A204.1 (cell line): ENCODE measurements at regions not wholly inside any gene's neighbourhood (a gene's known extent, or its start where the extent isn't known, plus 50 kb on each side); places are given as distances from the start of the nearest gene placed in this dataset.
"Not testable (repeated sequence)": the region's sequence is repeated elsewhere in the genome, so short reads cannot be mapped to it uniquely, and the experiment has no call there.

Source experiments
- FAIRE-seq: peaks from 2 replicates; lab custom pipeline; 2012; peaks lifted over from hg19 to GRCh38; lab: Jason Lieb, UNC

GRCh38 chr2:52668724-52669123 is 1098.9 kb upstream of the CHAC2 start:
- no peak for FAIRE-seq

DNA sequence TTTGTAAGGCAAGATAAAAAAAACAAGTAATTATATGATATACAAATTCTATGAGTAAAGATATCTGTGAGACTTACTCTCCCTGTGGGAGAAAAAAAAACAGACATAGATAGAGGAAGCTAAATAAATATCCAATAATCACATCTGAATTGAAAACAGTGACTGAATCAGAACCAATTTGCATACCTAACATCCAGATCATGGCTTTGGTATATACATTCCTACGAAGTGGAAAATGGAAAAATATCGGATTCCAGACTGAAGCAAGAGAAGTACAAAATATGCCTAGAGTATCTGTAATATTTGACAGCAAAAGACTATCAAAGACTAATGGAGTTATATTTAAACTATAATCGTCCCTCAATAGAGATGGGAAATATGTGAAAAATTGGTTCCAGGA is 1108.1 kb upstream of the CHAC2 start:
- FAIRE-seq: no peak

- FAIRE-seq: no peak
These were observed 1109.0 kb upstream of the CHAC2 start for GRCh38 chr2:52658598-52658997.

GRCh38 chr2:52639692-52640091 is 1127.9 kb upstream of the CHAC2 start:
- FAIRE-seq: no peak

- FAIRE-seq: no peak
These were observed 1135.1 kb upstream of the CHAC2 start for GRCh38 chr2:52632543-52632942.

DNA sequence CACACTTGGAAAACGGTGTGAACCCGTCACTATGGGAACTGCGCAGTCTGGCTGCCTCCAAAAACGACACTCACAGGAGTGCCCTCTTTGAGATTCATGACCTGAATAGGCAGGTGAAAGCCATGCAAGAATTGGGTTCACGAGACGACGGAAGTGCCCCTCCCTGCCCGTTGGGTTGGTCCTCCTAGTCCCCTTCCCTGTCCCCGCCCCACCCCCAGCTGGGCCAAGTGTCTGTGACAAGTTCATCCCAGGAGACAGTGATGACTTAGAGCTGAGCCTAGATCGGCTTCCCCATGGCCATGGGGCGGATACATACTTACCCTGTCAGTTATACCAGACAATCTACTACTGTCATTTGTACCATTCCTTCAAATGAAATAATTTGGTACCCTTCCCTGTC is 1137.7 kb upstream of the CHAC2 start:
- no peak for FAIRE-seq

DNA sequence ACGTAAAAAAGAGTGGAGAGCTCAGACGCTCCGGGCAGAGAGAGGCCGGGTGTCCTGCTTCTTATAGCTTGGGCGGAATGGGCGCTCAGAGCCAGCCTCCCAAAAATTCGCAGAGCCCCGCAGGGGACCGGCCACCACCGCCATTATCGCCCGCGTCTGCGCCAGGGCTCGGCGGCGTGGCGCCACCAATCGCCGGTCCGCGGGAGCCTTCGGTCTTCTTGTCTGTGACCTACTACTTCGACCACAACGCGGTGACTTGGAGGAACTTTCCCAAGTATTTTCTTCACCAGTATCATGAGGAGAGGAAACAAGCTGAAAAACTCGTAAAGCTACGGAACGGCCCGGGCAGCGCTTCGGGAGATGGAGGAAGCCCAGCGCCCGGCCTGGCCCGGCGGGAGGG is 1138.1 kb upstream of the CHAC2 start:
- FAIRE-seq: no peak

DNA sequence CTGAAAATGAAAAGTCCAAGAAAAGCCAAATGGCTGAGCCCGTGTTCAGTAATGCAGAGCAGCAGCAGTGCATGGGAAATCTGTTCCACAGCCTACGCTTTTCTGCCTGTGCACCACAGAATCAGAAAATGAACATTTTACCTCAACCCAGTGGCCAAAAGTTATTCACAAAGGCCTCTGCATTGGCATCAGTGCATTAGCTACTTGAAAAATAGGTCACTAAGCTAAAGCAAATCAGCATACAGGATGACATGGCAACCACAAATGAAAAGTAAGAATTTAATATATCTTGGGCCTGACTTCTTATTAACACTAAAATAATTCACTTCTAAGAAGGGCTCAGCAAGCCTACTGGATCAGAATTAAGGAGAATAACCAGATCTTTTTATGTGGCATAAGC is 1145.3 kb upstream of the CHAC2 start:
- FAIRE-seq: no peak

DNA sequence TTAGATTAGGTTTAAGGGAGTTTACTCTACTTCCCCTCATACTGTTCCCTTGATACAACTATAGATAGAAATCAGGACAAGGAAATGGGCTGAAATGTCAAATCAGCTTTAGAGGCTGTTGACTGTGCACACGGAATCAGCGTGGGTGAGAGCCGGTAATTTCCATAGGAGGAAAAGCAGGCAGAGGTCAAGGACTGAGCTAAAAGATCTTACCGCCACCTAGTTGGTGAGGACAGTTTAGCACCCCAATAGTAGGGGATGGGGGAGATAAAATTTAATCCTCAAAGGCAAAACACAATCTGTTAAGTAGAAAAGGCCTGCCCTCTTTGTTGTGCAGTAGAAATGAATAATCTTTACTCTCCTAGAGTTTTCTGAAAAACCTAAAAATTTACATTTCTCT is 1154.5 kb upstream of the CHAC2 start:
- no peak for FAIRE-seq

GRCh38 chr2:52611759-52612158 is 1155.8 kb upstream of the CHAC2 start:
- FAIRE-seq: no peak

GRCh38 chr2:52608030-52608429 is 1159.6 kb upstream of the CHAC2 start:
- no peak for FAIRE-seq

- no peak for FAIRE-seq
These were observed 1170.3 kb upstream of the CHAC2 start for GRCh38 chr2:52597346-52597745.

GRCh38 chr2:52594026-52594425 is 1173.6 kb upstream of the CHAC2 start:
- no peak for FAIRE-seq

DNA sequence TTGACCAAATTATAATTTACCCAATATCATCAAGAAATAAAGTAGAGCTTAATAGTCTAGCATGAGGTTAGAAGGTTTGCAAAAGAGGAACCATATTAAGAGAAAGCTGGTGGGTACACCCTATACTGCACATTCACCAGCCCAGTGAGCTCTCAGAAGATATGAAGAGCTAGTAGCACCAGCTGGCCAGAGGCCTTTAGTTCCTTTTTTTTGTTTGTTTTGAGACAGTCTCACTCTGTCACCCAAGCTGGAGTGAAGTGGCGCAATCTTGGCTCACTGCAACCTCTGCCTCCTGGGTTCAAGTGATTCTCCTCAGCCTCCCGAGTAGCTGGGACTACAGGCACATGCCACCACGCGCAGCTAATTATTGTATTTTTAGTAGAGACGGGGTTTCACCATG is 1183.5 kb upstream of the CHAC2 start:
- not testable (repeated sequence) for FAIRE-seq

GRCh38 chr2:52572469-52572894 is 1195.1 kb upstream of the CHAC2 start:
- no peak for FAIRE-seq

DNA sequence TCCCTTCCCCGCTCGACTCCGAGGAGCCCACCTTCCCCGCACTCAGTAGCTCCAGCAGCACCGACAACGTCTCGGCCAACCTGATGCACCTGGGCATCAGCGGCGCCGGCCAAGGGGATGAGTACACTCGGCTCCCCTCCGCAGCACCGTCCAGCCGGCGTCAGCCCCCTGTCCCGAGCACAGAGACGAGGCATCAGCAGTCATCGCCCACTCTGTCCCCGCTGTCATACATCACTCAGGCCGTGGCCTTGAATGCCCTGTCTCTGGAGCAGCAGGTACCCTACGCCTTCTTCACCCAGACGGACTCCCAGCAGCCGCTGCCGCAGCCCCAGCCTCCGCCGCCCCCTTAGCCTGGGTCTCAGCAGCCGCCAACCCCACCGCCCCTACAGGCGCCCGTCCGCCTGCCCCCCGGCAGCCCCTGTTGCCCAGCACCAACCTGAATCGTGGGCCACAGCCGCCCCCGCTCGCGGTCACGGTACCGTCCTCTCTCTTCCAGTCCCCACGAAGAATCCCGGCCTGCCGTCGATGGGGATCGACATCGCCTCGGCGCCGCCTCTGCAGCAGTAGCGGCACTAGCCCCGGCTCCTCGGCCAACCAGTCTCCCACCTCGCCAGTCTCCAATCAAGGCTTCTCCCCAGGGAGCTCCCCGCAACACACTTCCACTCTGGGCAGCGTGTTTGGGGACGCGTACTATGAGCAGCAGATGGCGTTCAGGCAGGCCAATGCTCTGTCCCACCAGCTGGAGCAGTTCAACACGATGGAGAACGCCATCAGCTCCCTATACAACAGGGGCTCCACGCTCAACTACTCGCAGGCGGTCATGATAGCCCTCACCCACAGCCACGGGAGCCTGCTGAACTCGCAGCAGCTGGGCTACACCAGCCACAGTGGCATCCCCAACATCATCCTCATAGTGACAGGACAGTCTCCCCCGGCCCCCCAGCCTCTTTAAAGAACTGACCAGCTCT is 1195.9 kb upstream of the CHAC2 start:
- no peak for FAIRE-seq

DNA sequence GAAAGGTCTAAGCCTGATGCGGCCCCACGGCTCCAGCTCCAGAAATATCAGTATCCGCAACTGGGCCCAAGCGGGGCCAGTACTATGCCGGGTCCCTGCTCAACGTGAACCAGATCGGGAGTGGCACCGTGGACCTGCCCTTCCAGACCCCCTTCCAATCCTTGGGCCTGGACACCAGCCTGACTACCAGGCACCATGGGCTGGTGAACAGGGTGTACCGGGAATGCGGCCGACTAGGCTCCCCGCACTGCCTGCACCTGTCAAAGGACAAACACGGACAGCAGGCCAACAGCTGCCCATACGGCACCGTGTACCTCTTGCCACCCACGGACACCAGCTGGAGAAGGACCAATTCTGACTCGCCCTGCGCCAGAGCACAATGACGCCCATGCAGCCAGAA is 1196.9 kb upstream of the CHAC2 start:
- no peak for FAIRE-seq

DNA sequence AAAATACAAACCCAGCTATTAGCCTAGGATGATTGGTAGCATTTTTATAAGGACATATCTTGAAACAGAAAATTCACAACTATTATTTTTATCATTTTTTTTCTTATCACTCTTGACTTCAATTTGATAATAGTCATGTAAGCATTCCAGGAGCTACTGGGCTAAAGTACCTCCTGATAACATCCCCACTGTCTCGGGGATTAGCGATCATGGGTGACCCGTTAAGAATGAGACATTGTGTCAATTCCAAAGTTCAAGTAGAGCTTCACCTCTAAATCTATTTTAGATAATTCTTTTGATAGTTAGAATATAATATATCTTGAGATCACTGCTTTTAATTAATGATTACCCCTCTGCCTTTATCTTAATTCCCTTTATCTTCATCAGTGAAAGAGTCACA is 1204.5 kb upstream of the CHAC2 start:
- FAIRE-seq: no peak

DNA sequence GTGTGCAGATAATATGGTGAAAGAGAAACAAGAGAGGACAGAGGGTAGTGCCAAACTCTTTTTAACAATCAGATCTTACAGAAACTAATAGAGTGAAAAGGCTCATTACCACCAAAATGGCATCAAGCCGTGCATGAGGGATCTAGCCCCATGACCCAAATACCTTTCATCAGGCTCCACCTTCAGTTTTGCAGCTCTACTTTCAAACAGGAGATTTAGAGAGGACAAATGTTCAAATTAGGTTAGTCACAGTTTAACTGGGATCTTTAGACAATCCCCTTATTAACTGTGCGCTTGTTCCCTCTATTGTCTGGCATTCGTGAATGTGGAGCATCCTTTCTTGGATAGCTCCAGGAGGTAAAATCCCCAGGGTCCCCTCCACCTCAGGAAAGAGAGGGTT is 1209.3 kb upstream of the CHAC2 start:
- FAIRE-seq: no peak

DNA sequence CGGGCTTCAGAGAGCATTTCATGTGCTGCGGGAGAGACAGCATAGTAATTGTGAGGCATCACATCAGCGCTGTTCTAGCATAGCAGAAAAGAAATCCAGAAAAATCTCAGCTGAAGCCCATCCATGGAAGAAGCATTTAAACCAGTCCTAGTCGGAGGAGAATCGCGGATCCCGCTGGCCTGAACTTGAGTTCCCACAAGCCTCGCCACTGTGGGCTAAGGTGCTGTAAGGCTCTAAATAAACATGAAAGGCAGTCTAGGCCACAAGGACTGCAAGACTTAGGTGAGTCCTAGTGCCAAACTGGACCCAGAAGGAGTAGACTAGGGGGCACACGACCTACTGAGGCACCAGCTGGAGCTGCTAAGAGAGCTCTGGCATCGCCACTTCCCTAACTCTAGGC is 1225.3 kb upstream of the CHAC2 start:
- FAIRE-seq: no peak

DNA sequence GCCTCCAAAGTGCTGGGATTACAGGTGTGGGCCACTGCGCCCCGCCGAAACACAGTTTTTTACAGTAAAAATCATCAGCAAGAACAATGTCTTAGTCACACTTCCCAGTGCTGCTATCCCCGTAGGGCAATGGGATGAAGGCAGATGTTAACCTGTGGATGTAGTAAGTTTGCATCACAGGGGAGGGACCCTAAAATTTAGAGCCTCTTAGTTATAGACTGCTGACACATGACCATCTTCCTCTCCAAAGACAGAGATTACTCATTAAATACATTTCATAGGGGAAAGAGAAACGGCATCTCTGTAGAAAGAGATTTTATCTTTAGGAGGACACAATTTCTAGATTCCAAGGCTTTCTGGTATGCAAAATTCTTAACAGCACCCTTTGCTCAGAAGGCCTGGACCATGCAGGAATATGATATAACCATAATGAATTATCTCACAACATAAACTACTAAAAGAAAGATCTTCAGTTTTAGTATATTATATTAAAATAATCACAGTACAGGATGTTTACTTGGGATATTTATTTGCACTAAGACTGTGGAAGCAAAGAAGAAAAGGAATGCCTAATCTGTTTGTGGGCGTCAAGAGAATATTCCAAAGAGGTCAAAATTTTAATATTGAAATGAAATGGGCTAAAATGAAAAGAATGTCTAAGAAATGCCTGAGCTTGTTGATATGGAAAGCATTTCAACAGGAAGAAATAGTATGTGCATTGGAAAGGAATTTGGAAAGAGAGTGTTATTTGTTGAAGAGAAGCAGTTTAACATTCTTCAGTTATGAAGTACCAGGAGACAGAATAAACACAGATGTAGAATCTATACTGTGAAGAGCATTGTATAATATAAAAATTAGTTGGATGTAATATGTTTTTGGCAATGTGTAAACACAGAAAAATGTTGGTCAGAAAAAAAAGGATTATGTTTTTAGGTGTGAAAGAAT is 1228.3 kb upstream of the CHAC2 start:
- no peak for FAIRE-seq

- FAIRE-seq: no peak
These were observed 1230.0 kb upstream of the CHAC2 start for GRCh38 chr2:52537588-52537987.

GRCh38 chr2:52536929-52537460 is 1230.6 kb upstream of the CHAC2 start:
- FAIRE-seq: no peak
